Neural cell (in vitro differentiated cells): ENCODE measurements at regions not wholly inside any gene's neighbourhood (a gene's known extent, or its start where the extent isn't known, plus 50 kb on each side); places are given as distances from the start of the nearest gene placed in this dataset.

Experiments
- H2AFZ ChIP-seq: fragments of 200-600, 300-800 bp; sonication (generic), shearing (Covaris generic); 2 replicates; pipeline ENCODE4 v1.6.0; 2014; ENCODE audit warnings: low read depth, mild to moderate bottlenecking, antibody characterized with exemption, low read length, moderate library complexity
- H3F3A ChIP-seq: fragments of 200-600 bp; shearing (Covaris generic); 2 replicates; pipeline ENCODE4 v1.6.1; 2016; ENCODE audit warnings: mild to moderate bottlenecking, moderate library complexity, mixed read lengths, antibody characterized with exemption, low read length; ENCODE audit not compliant: insufficient read depth, poor library complexity, severe bottlenecking
- H3K27ac ChIP-seq: fragments of 200-600, 300-800 bp; sonication (generic), shearing (Covaris generic); 2 replicates; pipeline ENCODE4 v1.5.1; 2014; ENCODE audit warnings: mild to moderate bottlenecking, low read length, moderate library complexity
- H3K27me3 ChIP-seq: fragments of 300-800, 200-600 bp; sonication (generic), shearing (Covaris generic); 2 replicates; pipeline ENCODE4 v1.6.0; 2014; ENCODE audit warnings: mild to moderate bottlenecking, low read depth, low read length, moderate library complexity; ENCODE audit not compliant: insufficient read depth
- H3K36me3 ChIP-seq: fragments of 300-800, 200-600 bp; sonication (generic), shearing (Covaris generic); 2 replicates; pipeline ENCODE4 v1.5.1; 2014; ENCODE audit warnings: mild to moderate bottlenecking, antibody characterized with exemption, low read length, moderate library complexity; ENCODE audit not compliant: insufficient read depth
- H3K4me2 ChIP-seq: fragments of 300-800, 200-600 bp; sonication (generic), shearing (Covaris generic); 2 replicates; pipeline ENCODE4 v1.6.0; 2014; ENCODE audit warnings: mild to moderate bottlenecking, low read length
- H3K4me3 ChIP-seq: fragments of 300-800, 200-600 bp; sonication (generic), shearing (Covaris generic); 2 replicates; pipeline ENCODE4 v1.5.1; 2014; ENCODE audit warnings: mild to moderate bottlenecking, low read length, moderate library complexity
- H3K79me2 ChIP-seq: fragments of 200-600 bp; shearing (Covaris generic); replicated peaks from 2 replicates; pipeline ENCODE4 v1.6.0; 2014; ENCODE audit warnings: mild to moderate bottlenecking, low read length, moderate library complexity; ENCODE audit not compliant: insufficient read depth
- H3K9ac ChIP-seq: fragments of 300-800, 200-600 bp; sonication (generic), shearing (Covaris generic); 2 replicates; pipeline ENCODE4 v1.6.1; 2016; ENCODE audit warnings: mild to moderate bottlenecking, low read length, mixed read lengths
- H3K9me2 ChIP-seq: fragments of 200-600 bp; shearing (Covaris generic); 2 replicates; pipeline ENCODE4 v1.6.1; 2016; ENCODE audit warnings: mild to moderate bottlenecking, low read length, mixed read lengths; ENCODE audit not compliant: insufficient read depth
- H3K9me3 ChIP-seq: fragments of 200-600, 300-800 bp; sonication (generic), shearing (Covaris generic); 2 replicates; pipeline ENCODE4 v1.6.1; 2016; ENCODE audit warnings: mild to moderate bottlenecking, mixed run types, low read length, moderate library complexity, mixed read lengths
- H4K20me1 ChIP-seq: fragments of 200-600 bp; shearing (Covaris generic); 2 replicates; pipeline ENCODE4 v1.6.1; 2016; ENCODE audit warnings: mild to moderate bottlenecking, mixed run types; ENCODE audit not compliant: insufficient read depth
- CTCF ChIP-seq: fragments of 450-650 bp; IDR thresholded peaks from 2 replicates; pipeline ENCODE4 v1.5.1; 2014; ENCODE audit warnings: antibody characterized with exemption, mild to moderate bottlenecking, moderate library complexity; ENCODE audit not compliant: poor library complexity, severe bottlenecking
- EP300 ChIP-seq: fragments of 450-650 bp; conservative IDR thresholded peaks from 2 replicates; pipeline ENCODE4 v1.6.1; 2014; ENCODE audit warnings: antibody characterized with exemption, mild to moderate bottlenecking, moderate library complexity; ENCODE audit not compliant: poor library complexity, severe bottlenecking
- EZH2 ChIP-seq: fragments of 200-600, 300-800 bp; shearing (Covaris generic), sonication (generic); IDR thresholded peaks from 2 replicates; pipeline ENCODE4 v1.6.1; 2014; ENCODE audit warnings: antibody characterized with exemption, low read length, borderline replicate concordance, mild to moderate bottlenecking; ENCODE audit not compliant: insufficient read depth, poor library complexity, severe bottlenecking
- MXI1 ChIP-seq: fragments of 450-650 bp; conservative IDR thresholded peaks from 2 replicates; pipeline ENCODE4 v1.6.1; 2014; ENCODE audit warnings: antibody characterized with exemption, mild to moderate bottlenecking; ENCODE audit not compliant: poor library complexity, severe bottlenecking
- POLR2AphosphoS5 ChIP-seq: IDR thresholded peaks from 2 replicates; pipeline ENCODE4 v1.6.1; 2012
- RAD21 ChIP-seq: fragments of 450-650 bp; conservative IDR thresholded peaks from 2 replicates; pipeline ENCODE4 v1.6.1; 2014; ENCODE audit warnings: antibody characterized with exemption, mild to moderate bottlenecking, moderate library complexity
- REST ChIP-seq: IDR thresholded peaks from 2 replicates; pipeline ENCODE4 v1.6.1; 2012; ENCODE audit warnings: borderline replicate concordance
- SMC3 ChIP-seq: fragments of 450-650 bp; conservative IDR thresholded peaks from 2 replicates; pipeline ENCODE4 v1.6.1; 2014; ENCODE audit warnings: antibody characterized with exemption, mild to moderate bottlenecking, moderate library complexity; ENCODE audit not compliant: poor library complexity
- TAF1 ChIP-seq: IDR thresholded peaks from 2 replicates; pipeline ENCODE4 v1.6.1; 2012; ENCODE audit warnings: low read depth

GRCh38 chr13:87538366-87539052, 132.7 kb upstream of the SLITRK5 start:
- Histone ChIP-seq H3K27me3 (no peaks in the 10 kb centered on the region), H3K79me2 (no peaks in the 10 kb centered on the region), H3K36me3 (no peaks in the 10 kb centered on the region)

GRCh38 chr13:87553142-87553541, 118.0 kb upstream of the SLITRK5 start:
- Histone ChIP-seq H3K9ac (no peak overlapping the region), H3K9me3 (no peaks in the 10 kb centered on the region), H3K79me2 (no peaks in the 10 kb centered on the region), H2AFZ (no peak overlapping the region), H3K4me2 (no peak overlapping the region), H3K36me3 (no peaks in the 10 kb centered on the region), H3K9me2 (no peaks in the 10 kb centered on the region), H3F3A (no peaks in the 10 kb centered on the region), H3K4me3 (no peak overlapping the region), H3K27ac (no peak overlapping the region), H4K20me1 (no peaks in the 10 kb centered on the region), H3K27me3 (no peaks in the 10 kb centered on the region)
- no peak for TF ChIP-seq MXI1
- TF ChIP-seq RAD21 = no peak
- TF ChIP-seq REST = no peak
- TF ChIP-seq EP300 = no peak
- TF ChIP-seq CTCF = no peak

More at GRCh38 chr13:87538366-87539052, 132.7 kb upstream of the SLITRK5 start:
- TF ChIP-seq MXI1 (no peak), POLR2AphosphoS5 (no peak), EP300 (no peak), EZH2 (no peak), SMC3 (no peak), RAD21 (no peak), TAF1 (no peak), CTCF (no peak), REST (no peak)
- Histone ChIP-seq H2AFZ (no peak overlapping the region), H3K4me3 (no peak overlapping the region), H3K9me2 (no peaks in the 10 kb centered on the region), H3F3A (no peaks in the 10 kb centered on the region), H3K9me3 (no peaks in the 10 kb centered on the region), H4K20me1 (no peaks in the 10 kb centered on the region), H3K9ac (no peak overlapping the region), H3K4me2 (no peak overlapping the region), H3K27ac (no peak overlapping the region)
